Hippocampal formation (tissue), 2 donors: ENCODE measurements at regions not wholly inside any gene's neighbourhood (a gene's known extent, or its start where the extent isn't known, plus 50 kb on each side); places are given as distances from the start of the nearest gene placed in this dataset.
A peak's percentile ranks its signal among the peaks of the same experiment; 100 is the strongest.

Source experiments
- DNase-seq, 2 donors: peaks; one replicate each; lab custom pipeline; 2025; lab: John Stamatoyannopoulos, UW

DNA sequence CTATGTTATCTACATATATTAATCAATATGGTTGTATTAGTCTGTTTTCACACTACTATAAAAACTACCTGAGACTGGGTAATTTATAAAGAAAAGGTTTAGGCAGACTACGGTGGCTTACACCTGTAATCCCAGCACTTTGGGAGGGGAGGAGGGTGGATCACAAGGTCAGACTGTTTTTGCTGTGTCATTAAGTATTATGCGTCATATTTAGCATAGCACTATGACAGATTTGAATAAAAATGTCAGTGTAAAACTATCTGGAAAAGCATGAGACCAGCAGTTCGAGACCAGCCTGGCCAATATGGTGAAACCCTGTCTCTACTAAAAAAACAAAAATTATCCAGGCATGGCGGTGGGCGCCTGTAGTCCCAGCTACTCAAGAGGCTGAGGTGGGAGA is 209.7 kb upstream of the ARHGAP24 start:
- no peak for DNase-seq

DNA sequence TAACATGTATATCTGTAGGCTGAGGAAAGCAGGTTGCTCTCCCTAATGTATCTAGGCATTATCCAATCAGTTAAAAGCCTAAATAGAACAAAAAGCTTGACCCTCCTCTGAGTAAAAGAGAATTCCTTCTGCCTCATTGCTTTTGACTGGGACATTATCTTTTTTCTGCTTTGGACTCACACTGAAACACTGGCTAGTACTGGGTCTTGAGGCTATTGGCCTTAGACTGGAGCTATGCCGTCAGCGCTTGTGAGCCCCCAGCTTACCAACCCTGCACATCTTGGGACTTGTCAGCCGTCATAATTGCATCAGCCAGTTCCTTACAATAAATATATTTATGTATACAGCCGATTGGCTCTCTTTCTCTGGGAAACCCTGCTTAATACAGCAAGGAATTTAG is 206.8 kb upstream of the ARHGAP24 start:
- DNase-seq, result no peak

DNA sequence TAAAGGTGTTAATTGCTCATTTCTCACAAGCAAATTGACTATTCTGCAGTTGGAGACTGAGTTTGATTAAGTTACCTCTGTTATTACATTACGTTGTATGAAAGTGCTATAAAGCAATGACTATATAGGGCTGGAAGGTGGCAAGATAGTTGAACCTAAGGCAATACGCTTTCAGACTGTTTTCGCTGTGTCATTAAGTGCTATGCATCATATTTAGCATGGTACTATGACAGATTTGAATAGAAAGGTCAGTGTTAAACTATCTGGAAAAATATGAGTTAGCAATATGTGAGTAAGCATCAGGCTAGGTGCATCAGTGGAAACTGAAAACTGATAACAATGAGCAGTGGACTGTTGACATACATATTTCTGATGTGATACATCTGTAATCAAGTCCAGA is 206.0 kb upstream of the ARHGAP24 start:
- no peak for DNase-seq

DNA sequence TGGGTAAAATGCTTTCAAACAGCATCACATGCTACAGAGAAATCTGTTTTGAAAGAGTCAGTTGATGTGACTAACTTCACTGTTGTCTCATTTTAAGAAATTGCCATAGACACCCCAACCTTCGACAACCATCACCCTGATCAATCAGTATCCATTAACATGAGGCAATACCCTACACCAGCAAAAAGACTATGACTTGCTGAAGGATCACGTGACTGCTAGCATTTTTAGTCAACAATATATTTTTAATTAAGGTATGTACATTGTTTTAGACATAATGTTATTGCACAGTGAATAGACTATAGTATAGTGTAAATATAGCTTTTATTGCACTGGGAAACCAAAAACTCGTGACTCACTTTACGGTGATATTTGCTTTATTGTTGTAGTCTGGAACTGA is 200.0 kb upstream of the ARHGAP24 start:
- no peak for DNase-seq

DNA sequence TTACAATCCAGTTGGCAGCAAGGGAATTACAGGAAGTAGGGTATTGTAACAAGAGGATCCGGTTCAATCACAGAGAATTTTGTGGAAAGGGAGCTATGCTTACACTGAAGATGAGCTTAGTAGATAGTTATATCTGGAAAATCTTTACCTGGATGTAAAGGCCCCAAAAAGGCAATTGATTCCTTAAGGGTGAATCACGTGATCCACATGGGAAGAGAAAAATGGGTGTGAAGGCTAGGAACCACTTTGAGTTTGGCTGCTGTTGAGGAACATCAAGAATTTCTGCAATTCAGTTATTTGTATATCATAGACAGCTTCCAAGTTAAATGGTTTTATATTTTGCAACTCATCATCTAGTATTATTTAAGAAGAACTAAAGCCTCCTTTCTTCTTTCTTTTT is 194.0 kb upstream of the ARHGAP24 start:
- no peak for DNase-seq

DNA sequence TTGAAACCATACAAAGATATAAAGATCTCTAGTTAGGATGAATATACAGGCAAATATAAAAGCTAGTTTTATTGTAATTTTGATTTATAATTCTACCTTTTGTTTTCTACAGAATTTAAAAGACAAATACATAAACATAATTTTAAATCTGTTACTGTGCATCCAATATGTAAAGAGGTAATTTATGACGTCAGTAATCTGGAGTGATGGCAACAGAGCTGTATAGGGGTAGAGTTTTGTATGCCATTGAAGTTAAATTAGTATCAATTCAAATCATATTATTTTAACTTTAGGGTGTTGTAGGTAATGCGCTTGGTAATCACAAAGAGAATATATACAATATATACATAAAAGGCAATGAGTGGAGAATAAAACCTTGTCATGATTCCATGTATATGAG is 183.7 kb upstream of the ARHGAP24 start:
- DNase-seq, result no peak

DNA sequence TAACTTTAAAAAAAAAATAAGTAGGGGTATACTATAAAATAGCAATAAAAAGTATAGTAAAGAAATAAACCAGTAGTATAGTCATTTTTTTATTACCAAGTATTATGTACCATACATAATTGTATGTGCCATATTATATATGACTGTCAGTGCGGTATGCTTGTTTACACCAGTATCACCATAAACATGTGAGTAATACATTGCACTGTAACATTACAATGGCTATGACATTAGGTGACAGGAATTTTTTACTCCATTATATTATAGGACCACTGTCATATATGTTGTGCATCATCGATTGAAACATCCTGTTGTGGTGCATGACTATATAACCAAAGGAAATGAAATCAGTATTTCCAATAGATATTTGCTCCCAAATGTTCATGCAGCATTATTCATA is 176.9 kb upstream of the ARHGAP24 start:
- DNase-seq, result no peak

DNA sequence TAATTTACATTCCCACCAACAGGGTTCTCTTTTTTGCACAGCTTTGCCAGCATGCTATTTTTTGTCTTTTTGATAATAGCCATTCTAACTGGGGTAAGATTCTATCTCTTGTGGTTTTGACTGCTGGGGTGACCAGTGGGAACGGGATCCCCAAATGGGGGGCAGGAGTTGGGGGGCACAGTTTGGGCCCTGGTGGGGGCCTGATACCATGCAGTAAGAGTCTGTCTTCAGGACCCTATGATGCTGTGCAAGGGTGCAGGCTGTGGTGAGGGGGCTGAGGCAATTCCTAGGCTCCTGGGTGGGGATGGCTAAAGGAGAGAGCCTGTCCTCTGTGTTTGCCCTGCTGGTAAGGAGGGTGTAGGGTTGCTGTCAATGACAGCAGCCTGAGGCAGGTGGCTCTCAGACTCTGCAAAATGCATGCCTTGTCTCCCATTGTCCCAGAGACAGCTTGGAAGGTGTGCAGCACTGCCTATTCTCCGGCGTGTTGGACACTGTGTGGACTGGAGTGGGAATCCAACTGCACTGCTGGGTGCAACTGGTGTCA is 172.7 kb upstream of the ARHGAP24 start:
- no peak for DNase-seq

DNA sequence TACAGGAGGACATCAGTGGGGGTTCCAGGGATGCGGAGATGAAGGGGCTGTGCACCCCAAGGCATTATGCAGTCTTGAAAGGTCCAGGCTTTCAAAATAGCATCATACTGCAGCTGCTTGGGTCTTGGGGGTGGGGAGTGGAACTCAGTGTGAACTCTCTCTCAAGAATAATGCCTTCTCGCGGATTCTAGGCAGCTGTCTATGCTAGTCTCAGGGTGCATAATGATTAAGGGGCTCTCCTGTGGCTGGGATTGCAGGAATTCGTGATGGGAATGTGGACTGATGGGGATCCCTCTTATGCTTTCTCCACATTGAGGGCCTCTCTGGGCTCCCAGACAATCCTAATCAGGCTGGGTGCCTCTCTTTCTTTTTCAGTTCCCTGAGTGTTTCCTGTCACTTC is 172.2 kb upstream of the ARHGAP24 start:
- no peak for DNase-seq

DNA sequence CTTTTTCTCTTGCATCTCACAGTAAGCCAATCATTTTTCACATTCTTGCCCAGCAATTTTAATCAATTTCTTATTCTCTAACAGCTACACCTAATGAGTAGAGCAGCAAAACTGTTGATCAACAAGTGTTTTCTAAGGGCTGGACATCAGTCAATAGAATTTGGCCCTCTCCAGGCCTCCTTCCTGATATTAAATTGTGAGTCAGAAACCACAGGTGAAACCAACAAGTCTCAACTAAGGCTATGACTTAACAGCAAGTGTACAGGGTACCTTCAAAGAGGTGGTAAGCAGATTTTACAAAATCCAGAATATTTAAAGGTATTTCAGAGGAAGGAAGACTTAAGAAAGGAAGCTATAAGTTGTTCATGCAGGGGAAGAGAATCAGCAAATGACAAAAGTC is 156.5 kb upstream of the ARHGAP24 start:
- DNase-seq, result no peak

DNA sequence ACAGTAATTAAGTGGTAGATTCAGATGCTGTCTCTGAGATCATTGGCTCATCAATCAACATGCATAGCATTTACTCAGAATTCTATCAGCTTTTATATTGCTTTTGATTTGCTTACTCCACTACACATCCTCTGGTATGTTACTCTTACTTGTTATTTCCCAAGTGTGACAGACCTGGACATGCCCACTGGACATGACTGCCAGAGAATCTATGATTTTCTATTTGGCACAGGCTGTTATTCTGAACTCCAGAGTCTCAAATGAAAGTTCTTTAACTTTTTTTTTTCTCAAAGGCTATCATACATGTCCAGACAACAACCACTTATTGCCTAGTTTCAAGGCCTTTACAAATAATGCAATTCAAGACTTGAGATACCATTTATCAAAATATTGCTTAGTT is 116.1 kb upstream of the ARHGAP24 start:
- DNase-seq, result no peak

DNA sequence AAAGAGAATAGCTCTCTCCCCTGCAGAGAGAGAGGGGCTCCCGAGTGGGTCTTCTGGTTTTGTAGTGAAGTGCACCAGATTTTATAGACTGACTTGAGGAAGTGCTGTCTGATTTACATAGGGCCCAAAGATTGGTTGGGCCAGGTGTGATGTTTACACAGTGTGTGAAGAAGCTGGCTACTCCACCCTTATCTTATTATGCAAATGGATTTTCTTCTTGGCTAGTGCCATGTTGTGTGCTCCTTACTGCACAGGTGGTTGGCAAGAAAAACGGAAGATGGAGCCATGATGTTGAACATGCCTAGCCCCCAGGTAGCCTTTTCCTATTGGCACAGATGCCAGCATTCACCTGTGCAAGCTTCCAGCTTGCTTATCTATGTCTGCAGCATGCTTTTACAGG is 112.4 kb upstream of the ARHGAP24 start:
- no peak for DNase-seq

DNA sequence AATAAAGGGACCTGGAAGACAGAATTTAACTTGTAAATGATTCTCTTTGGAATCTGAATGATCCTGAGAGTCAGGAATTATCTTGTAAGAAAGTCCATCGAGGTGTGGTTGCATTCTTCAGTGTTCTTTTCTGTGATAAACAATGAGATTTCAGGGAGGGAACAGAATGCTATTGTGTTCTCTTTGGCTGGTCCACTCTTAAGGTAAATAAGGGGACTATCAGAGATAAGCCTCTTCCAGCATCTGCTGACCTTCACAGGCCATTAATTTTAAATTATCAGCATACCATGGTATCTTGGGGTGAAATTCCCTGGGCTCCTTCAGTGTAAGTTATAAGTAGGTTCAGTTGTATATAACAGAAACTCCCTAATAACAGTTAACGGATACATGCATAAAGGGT is 107.1 kb upstream of the ARHGAP24 start:
- no peak for DNase-seq

DNA sequence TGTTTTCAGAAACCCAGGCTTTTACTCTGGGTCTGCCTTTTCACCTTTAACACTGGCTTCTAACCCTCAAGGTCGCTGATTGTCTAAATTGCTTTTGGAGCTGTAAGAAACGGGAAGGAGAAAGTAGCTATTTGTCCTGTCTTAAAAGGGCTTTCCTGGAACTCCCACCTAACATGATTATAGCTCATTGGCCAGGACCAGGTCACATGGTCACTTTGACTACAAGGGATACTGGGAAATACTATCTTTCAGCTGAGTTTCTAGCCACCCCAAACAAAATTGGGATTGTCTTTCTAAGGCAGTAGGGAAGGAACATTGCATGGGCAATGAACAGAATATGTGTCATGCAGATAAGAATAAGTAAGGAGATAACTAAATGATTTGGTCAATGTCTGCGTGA is 106.7 kb upstream of the ARHGAP24 start:
- no peak for DNase-seq

DNA sequence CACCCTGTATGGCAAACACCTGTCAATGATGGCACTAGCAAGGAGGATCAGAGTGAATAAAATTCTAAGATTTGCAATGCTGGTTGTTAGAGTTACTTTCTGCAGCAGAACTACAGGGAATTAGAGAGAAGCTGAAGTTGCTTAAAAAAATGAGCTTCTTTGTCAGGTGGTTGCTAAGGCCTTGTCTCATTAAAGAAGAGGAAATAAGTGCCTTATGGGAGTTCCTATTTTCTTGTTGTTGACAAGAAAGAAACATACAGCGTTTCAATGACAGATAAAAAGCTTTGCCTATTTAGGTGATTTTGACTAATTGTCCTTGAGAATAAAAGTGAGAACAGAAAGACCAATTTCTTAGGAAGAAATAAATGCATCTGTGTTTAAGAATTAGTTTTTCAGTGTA is 106.0 kb upstream of the ARHGAP24 start:
- peak in 1 of 2 donors; percentile 39 for DNase-seq

DNA sequence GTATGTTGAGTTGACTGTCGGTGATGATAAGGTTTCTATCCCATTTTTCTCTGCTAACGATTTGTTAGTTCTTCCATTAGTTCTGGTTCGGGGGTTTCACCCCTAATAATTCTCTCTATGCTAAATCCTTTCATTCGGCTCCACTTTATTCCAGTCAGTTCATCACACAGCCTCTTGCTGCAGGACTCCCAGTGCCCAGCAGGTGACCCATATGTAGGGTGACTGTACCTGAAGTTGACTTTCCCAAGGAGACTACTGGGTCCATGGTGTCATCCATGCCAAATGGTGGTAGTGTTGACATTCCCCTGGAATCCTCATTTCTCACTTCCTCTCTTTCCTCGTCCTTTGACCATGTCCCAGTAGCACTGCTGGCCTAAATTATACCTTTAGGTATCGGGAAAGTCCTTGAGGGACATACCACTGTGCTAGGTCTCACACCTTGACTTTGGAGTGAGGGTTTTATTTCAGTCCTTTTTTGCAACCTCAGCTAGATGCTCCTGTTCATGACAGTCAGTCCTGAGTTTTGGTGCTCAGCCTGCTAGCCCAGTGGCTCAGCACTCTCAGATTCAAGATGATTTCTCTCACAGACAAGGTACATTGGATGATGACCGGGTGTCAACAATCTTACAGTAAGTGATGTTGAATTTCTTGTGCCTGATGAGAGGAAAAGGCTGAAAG is 105.1 kb upstream of the ARHGAP24 start:
- DNase-seq, result no peak

DNA sequence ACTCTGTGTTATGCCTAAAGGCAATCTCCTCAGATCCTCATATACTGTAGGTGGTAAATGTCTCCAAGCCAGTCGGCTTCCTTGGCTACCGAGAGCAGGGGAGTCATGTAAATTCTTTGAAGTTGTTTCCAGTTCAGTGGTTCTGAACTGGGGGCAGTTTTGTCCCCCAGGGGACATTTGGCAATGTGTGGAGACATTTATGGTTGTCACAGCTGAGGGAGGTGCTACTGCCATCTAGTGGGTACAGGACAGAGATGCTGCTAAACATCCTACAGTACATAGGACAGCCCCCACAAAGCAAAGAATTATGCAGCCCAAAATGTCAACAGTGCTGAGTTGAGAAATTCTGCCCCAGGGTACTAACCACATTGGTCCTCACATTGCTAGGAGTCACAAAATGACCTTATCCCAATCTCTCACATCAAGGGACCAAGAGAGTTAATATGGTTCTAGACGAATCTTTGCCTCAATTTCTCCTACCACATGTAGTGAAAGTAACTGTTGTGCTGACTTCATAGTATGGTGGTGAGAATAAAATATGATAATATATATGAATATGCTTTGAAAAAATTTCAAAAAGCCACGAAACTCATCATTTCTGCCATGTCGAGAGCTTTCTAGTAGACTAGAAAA is 104.4 kb upstream of the ARHGAP24 start:
- DNase-seq, result peak; percentile 0 to 31

DNA sequence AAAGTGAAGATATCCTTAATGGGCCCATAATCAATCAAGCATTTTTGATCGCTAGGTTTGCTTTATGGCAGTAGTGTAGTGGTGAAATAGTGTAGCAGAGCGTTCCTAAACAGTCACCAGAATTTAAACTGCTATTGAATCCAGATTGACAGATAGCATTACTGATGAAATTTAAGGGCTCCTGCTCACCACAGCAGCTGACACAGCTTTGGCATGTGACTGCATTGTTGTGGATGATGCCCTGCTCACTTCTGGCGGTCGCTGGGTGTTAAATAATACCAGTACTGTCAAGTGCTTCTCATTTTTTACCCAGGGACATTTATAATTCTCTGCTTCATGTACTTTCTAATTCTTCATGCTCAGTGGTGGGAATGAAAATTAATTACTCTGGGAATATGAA is 102.0 kb upstream of the ARHGAP24 start:
- DNase-seq, result no peak

DNA sequence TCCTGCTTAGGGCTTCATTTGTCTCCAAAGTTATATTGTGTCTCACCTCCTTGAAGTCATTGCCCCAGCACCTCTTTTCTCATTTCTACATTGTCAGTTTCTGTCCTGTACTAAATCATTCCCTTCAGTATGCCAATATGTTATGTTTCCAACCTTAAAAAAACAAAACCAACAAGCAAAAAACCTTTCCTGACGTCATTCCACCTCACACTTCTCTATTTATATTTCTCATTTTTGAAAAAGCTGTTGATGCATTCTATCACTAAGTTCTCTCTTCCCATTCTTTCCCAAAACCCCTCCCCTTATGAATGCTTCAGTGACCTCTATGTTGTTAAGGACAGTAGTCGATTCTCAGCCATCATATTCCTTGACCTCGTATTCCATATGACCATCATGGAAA is 98.7 kb upstream of the ARHGAP24 start:
- no peak for DNase-seq

DNA sequence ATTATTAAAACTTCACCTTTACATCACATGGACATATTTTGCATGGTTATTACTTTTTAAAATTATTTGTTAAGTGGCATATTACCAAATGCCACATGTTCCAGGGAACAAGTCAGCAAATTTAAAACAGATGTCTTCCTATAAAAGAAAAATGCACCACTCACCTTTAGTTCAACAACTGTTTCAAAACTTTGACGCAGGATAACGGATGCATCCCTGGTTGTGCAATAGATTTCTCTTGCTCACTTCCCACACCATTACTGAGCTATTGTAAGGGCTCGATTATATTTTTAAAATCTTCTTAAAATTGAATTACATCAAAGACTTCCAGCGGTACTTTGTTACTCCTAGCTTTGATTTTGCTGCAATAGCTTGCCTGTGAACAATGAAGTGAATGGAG is 93.0 kb upstream of the ARHGAP24 start:
- DNase-seq, result no peak

DNA sequence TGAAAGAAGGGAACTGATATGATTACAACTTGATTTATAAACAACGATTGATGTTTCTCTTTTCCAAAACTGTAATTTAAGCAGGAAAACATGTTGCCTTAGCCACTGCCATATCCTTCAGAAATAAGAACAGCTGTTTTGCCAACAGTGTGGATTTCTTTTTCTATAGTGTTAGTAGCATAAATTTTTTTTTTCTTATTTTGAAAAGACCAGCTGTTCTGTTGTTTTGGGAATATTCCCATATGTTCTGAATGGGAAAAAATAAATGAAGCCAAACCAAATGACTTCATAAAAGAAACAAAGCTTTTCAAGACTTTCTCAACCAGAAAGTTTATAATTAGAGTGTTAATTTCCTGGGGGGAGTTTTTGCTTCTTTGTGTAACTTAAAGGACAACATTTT is 83.9 kb upstream of the ARHGAP24 start:
- DNase-seq, result no peak

DNA sequence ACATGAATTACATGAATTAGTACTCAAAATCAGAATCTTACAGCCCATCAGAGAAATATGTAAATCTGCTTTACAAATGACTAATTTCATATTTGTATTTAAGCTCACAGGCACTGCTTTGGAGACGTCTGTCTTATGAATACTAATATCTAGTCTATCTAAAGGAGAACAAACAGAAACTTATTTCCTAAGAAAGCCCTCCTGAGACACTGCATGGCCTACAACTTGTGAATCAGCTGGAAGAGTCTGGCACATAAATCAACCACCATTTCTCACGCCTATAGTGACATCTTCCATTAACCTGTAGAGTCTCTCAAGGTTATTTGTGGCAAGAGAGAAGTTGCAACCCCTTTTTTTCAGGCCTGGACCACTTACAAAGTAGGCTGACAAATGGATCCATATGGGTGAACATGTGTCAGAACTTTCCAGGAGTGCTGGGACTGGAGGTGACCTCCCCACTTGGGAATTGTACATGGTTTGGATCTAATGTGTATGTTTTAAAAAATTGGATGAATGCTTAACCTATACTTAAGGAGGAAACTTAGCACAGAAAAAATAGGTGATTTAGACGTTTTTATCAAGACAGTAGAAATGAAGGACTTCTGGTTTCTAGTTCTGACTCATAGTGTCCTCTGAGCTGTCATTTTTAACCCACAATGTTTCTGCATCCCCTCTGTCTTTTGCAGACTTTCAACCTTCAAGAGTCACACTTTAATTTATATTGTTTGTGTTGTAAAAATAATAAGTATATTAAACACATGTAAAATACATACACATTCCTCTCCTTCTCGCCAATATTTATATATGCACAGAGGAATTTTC is 83.2 kb upstream of the ARHGAP24 start:
- DNase-seq, result no peak

DNA sequence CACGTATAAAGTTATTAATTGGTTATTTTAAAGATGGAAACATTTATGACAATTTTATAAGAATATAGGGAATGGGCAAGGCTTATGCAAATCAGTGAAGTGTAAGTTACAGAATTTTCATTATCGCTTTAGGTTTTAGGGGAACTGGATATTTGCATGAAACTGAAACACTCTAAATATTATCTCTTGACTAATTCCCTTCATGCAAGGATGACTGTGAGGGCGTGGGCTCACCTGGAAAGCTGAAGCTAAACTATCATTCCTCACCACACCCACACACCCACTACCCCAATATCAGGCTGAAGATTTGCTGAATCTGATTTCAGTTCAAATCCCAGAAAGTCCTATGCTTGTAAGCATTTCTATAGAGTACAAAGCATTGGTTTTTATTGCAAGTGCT is 81.7 kb upstream of the ARHGAP24 start:
- no peak for DNase-seq
